ENCODE measurements at regions not wholly inside any gene's neighbourhood (a gene's known extent, or its start where the extent isn't known, plus 50 kb on each side); places are given as distances from the start of the nearest gene placed in this dataset.

DNA sequence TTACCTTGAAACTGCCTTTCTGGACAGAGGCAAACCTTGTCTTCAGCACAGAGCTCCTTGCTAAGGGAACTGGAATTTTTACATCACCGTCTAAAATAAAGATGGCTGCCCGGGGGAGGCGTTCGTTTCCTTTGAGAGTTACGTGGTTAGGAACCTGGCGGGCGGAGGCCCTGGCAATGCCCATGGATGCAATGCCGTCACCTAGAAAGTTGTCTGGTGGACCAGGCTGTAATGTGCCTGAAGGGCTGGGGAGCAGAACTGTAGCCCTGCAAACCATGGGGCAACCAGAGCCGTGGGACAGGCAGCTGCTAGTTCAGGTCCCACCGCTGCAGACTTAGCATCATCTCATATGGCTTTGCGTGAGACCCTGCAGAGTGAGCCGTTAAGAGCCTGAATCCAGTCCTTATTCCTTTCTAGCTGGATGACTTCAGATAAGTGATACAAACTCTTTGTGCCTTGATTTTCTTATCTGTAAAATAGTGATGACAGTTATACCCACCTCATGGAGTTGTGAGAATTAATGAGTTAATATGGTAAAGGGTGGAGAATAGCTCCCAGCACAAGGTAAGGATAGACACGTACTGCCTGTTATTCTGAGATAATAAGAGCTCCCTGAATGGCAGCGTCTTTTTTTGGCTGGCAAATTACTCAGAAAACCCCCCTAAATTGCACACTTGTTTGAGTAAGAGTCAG lies 219.7 kb downstream of the EMX2 start:
- no peak overlapping the region for H2AFZ ChIP-seq (ENCODE audit: low read depth, low read length)
- no peaks in the 10 kb centered on the region for H3K27me3 ChIP-seq (ENCODE audit: control insufficient read depth in 2 of 2, insufficient read depth in 2 of 2, low read length in 2 of 2)
- no peaks in the 10 kb centered on the region for H3K79me2 ChIP-seq (ENCODE audit: control insufficient read depth, insufficient read depth, low read length)
- intact Hi-C loops (cut with micrococcal nuclease) (no loop called here), dilution Hi-C loops (cut with MboI; ENCODE audit: extremely low pct_ligation_motif_present, low sequenced_read_pairs) (no loop called here)
- no peak overlapping the region for H3K4me2 ChIP-seq (ENCODE audit: insufficient read depth, low read length)
- no peak overlapping the region for H3K27ac ChIP-seq (ENCODE audit: insufficient read depth, low read depth, low read length)
- H4K20me1 ChIP-seq (replicated peaks; ENCODE audit: control insufficient read depth, extremely low read depth, insufficient read depth, low read length): no peaks in the 10 kb centered on the region
- no peaks in the 10 kb centered on the region for H3K9me3 ChIP-seq (replicated peaks; ENCODE audit: control insufficient read depth, insufficient read depth, low read length)
- no TSS peak for BruUV-seq (replicated peaks)
- FAIRE-seq: no peak
- DNase-seq (ENCODE audit: low read depth, low spot score): no peak
- H3K9me1 ChIP-seq (replicated peaks; ENCODE audit: control insufficient read depth, extremely low read depth, insufficient read depth, low read length): no peaks in the 10 kb centered on the region
- TF ChIP-seq, protein P1, sequence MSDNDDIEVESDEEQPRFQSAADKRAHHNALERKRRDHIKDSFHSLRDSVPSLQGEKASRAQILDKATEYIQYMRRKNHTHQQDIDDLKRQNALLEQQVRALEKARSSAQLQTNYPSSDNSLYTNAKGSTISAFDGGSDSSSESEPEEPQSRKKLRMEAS (IDR thresholded peaks at IDR 0.05; ENCODE audit: insufficient read depth, insufficient read length): no peak
- TF ChIP-seq FOS (IDR thresholded peaks at IDR 0.05; ENCODE audit: borderline replicate concordance, insufficient read depth, low read length): no peak
- no peak for TF ChIP-seq MYC (IDR thresholded peaks at IDR 0.05; ENCODE audit: low read depth, low read length)
- TF ChIP-seq, protein P2, sequence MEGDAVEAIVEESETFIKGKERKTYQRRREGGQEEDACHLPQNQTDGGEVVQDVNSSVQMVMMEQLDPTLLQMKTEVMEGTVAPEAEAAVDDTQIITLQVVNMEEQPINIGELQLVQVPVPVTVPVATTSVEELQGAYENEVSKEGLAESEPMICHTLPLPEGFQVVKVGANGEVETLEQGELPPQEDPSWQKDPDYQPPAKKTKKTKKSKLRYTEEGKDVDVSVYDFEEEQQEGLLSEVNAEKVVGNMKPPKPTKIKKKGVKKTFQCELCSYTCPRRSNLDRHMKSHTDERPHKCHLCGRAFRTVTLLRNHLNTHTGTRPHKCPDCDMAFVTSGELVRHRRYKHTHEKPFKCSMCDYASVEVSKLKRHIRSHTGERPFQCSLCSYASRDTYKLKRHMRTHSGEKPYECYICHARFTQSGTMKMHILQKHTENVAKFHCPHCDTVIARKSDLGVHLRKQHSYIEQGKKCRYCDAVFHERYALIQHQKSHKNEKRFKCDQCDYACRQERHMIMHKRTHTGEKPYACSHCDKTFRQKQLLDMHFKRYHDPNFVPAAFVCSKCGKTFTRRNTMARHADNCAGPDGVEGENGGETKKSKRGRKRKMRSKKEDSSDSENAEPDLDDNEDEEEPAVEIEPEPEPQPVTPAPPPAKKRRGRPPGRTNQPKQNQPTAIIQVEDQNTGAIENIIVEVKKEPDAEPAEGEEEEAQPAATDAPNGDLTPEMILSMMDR (IDR thresholded peaks at IDR 0.05; ENCODE audit: extremely low read depth in 1 of 2, insufficient read depth in 1 of 2, low read depth in 1 of 2, low read length in 2 of 2): no peak
- TF ChIP-seq POLR2AphosphoS5 (IDR thresholded peaks at IDR 0.05; ENCODE audit: insufficient read depth, low read depth, low read length): no peak
- no peak for TF ChIP-seq GATA2 (IDR thresholded peaks at IDR 0.05; ENCODE audit: insufficient read depth, insufficient read length, low read depth, low read length)
- no peak for TF ChIP-seq JUN (IDR thresholded peaks at IDR 0.05; ENCODE audit: borderline replicate concordance, insufficient read depth, insufficient read length, low read depth)
- TF ChIP-seq POLR2A (IDR thresholded peaks at IDR 0.05; ENCODE audit: low read depth, low read length): no peak
- no peak for TF ChIP-seq EZH2 (IDR thresholded peaks at IDR 0.05; ENCODE audit: borderline replicate concordance, low read depth, low read length, severe bottlenecking)
- POLR2A ChIA-PET: no interaction called here
- no peaks in the 10 kb centered on the region for H3K4me1 ChIP-seq (ENCODE audit: control insufficient read depth, extremely low read depth, insufficient read depth, low read length)
- no peak overlapping the region for H3K9ac ChIP-seq (replicated peaks; ENCODE audit: extremely low read depth, insufficient read depth, low read length)
- H3K36me3 ChIP-seq (ENCODE audit: control insufficient read depth in 2 of 2, extremely low read depth in 1 of 2, insufficient read depth in 2 of 2, low read length in 2 of 2): no peaks in the 10 kb centered on the region
- no peak overlapping the region for H3K4me3 ChIP-seq (replicated peaks in 1 of 3; ENCODE audit: insufficient read depth in 1 of 3, low read depth in 1 of 3, low read length in 3 of 3)
- CTCF ChIA-PET: no interaction called here

All from endothelial cell of umbilical vein (primary cell).